Fibroblast of lung (primary cell): ENCODE measurements at regions not wholly inside any gene's neighbourhood (a gene's known extent, or its start where the extent isn't known, plus 50 kb on each side); places are given as distances from the start of the nearest gene placed in this dataset.
A peak's percentile ranks its signal among the peaks of the same experiment; 100 is the strongest.

ENCODE experiments used
- DNase-seq, 2 donors: peaks; one replicate each; pipeline versions ENCODE4 v3.0.0 to v3.0.0-alpha.2; 2010; ENCODE audit warnings: low read depth in 2 of 2
- H2AFZ ChIP-seq: 2 replicates; pipeline ENCODE4 v1.5.1; 2012; ENCODE audit warnings: low read length, control low read depth, inconsistent platforms
- H3K27ac ChIP-seq: 2 replicates; pipeline ENCODE4 v1.5.1; 2011; ENCODE audit warnings: low read length, control low read depth; ENCODE audit not compliant: insufficient read depth
- H3K27me3 ChIP-seq: 2 replicates; pipeline ENCODE4 v1.5.1; 2011; ENCODE audit warnings: mild to moderate bottlenecking, low read length; ENCODE audit not compliant: control insufficient read depth, insufficient read depth
- H3K36me3 ChIP-seq: 2 replicates; pipeline ENCODE4 v1.5.1; 2011; ENCODE audit warnings: low read length; ENCODE audit not compliant: control insufficient read depth, insufficient read depth
- H3K4me1 ChIP-seq: 2 replicates; pipeline ENCODE4 v1.5.1; 2011; ENCODE audit warnings: low read length; ENCODE audit not compliant: control insufficient read depth, insufficient read depth; ENCODE audit errors: extremely low read depth
- H3K4me2 ChIP-seq: 2 replicates; pipeline ENCODE4 v1.5.1; 2011; ENCODE audit warnings: low read length, control low read depth; ENCODE audit not compliant: insufficient read depth; ENCODE audit errors: extremely low read depth
- H3K4me3 ChIP-seq, 4 experiments: fragments of 200-600 bp in 1 of 4; sonication (generic) in 1 of 4; replicated peaks in 1 of 4; 2 replicates each; pipeline ENCODE4 v1.5.1; 2011 to 2016; ENCODE audit warnings: low read length in 4 of 4, low read depth in 3 of 4, mild to moderate bottlenecking in 3 of 4, control low read depth in 2 of 4, inconsistent platforms in 1 of 4, mixed read lengths in 1 of 4; ENCODE audit not compliant: insufficient read depth in 1 of 4; ENCODE audit errors: control extremely low read depth in 1 of 4
- H3K79me2 ChIP-seq: 2 replicates; pipeline ENCODE4 v1.5.1; 2012; ENCODE audit warnings: mild to moderate bottlenecking, low read length, inconsistent platforms; ENCODE audit not compliant: control insufficient read depth, insufficient read depth
- H3K9ac ChIP-seq: 2 replicates; pipeline ENCODE4 v1.5.1; 2011; ENCODE audit warnings: mild to moderate bottlenecking, low read length, control low read depth; ENCODE audit not compliant: insufficient read depth
- H3K9me3 ChIP-seq: 2 replicates; pipeline ENCODE4 v1.5.1; 2012; ENCODE audit warnings: low read depth, low read length; ENCODE audit not compliant: control insufficient read depth, insufficient read depth
- H4K20me1 ChIP-seq: 2 replicates; pipeline ENCODE4 v1.5.1; 2011; ENCODE audit warnings: low read length; ENCODE audit not compliant: control insufficient read depth, insufficient read depth; ENCODE audit errors: extremely low read depth
- CTCF ChIP-seq, 2 donors: IDR thresholded peaks in 1 of 2; conservative IDR thresholded peaks in 1 of 2; 1 replicate in 1 of 2; 2 replicates in 1 of 2; pipeline ENCODE4 v1.5.1; 2011 to 2012; ENCODE audit warnings: low read length in 2 of 2, control low read depth in 1 of 2, inconsistent platforms in 1 of 2, low read depth in 1 of 2, mild to moderate bottlenecking in 1 of 2
- EZH2 ChIP-seq: IDR thresholded peaks from 2 replicates; pipeline ENCODE4 v1.5.1; 2012; ENCODE audit warnings: low read length, control low read depth, mild to moderate bottlenecking; ENCODE audit errors: missing control alignments

- Histone ChIP-seq H4K20me1 (no peaks in the 10 kb centered on the region), H2AFZ (no peak overlapping the region), H3K79me2 (no peaks in the 10 kb centered on the region), H3K27ac (peak overlapping the region; percentile 27), H3K4me2 (peak overlapping the region; percentile 2), H3K36me3 (no peaks in the 10 kb centered on the region), H3K4me1 (peaks cover 23% of the 10 kb centered on the region), H3K4me3 (no peak overlapping the region), H3K9me3 (no peaks in the 10 kb centered on the region), H3K27me3 (no peaks in the 10 kb centered on the region), H3K9ac (no peak overlapping the region)
- peak in 1 of 2 donors; percentile 69 for DNase-seq
- TF ChIP-seq CTCF (conservative IDR thresholded peaks at IDR 0.05 in 1 of 2, IDR thresholded peaks at IDR 0.05 in 1 of 2; ENCODE audit: low read depth in 1 of 2, low read length in 2 of 2) = no peak
- no peak for TF ChIP-seq EZH2
These were observed 106.0 kb downstream of the TMEM144 start for GRCh38 chr4:158316264-158316663.

DNA sequence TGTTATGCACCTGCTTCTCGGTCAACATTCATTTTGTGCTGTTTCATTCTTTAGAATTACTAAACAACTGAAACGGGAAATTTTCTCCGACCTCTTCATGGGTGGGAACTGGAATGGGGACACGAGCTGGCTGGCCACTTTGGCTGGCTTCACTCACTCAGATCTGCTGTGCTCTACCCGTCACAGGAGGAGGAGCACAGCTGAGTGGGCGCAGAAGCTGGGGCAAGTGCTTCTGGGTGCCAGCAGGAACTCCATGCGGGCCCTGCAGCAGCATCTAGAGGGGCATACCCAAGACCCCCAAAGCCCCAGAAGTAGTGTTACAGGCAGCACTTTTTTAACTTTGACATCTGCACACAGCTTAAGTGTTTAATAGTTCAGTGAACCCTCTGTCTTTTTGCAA lies 109.6 kb downstream of the TMEM144 start:
- DNase-seq = no peak
- Histone ChIP-seq H3K9ac (no peak overlapping the region), H3K27ac (no peak overlapping the region), H3K79me2 (no peaks in the 10 kb centered on the region), H2AFZ (no peak overlapping the region), H3K27me3 (no peaks in the 10 kb centered on the region), H3K36me3 (no peaks in the 10 kb centered on the region), H3K4me3 (no peak overlapping the region), H3K4me1 (peaks cover 3% of the 10 kb centered on the region), H3K4me2 (no peak overlapping the region), H4K20me1 (no peaks in the 10 kb centered on the region), H3K9me3 (no peaks in the 10 kb centered on the region)
- TF ChIP-seq EZH2 (no peak), CTCF (conservative IDR thresholded peaks at IDR 0.05 in 1 of 2, IDR thresholded peaks at IDR 0.05 in 1 of 2; ENCODE audit: low read depth in 1 of 2, low read length in 2 of 2) (no peak)

- H4K20me1 ChIP-seq = no peaks in the 10 kb centered on the region
- H3K9ac ChIP-seq = no peak overlapping the region
- H3K27me3 ChIP-seq = no peaks in the 10 kb centered on the region
- DNase-seq = no peak
- no peak overlapping the region for H3K4me3 ChIP-seq
- H2AFZ ChIP-seq = no peak overlapping the region
- H3K36me3 ChIP-seq = no peaks in the 10 kb centered on the region
- H3K79me2 ChIP-seq = no peaks in the 10 kb centered on the region
- no peaks in the 10 kb centered on the region for H3K4me1 ChIP-seq
- no peak overlapping the region for H3K4me2 ChIP-seq
- H3K9me3 ChIP-seq = no peaks in the 10 kb centered on the region
- H3K27ac ChIP-seq = no peak overlapping the region
- no peak for TF ChIP-seq CTCF (conservative IDR thresholded peaks at IDR 0.05 in 1 of 2, IDR thresholded peaks at IDR 0.05 in 1 of 2; ENCODE audit: low read depth in 1 of 2, low read length in 2 of 2)
- no peak for TF ChIP-seq EZH2
These were observed 111.8 kb downstream of the TMEM144 start for GRCh38 chr4:158322109-158322508.
